ENCODE measurements at regions not wholly inside any gene's neighbourhood (a gene's known extent, or its start where the extent isn't known, plus 50 kb on each side); places are given as distances from the start of the nearest gene placed in this dataset.

GRCh38 chr2:49248506-49248905, 94.2 kb upstream of the FSHR start:
- WGBS (ENCODE audit: insufficient coverage): 100% methylated on average over 1 of the region's 1 CpG
- Histone ChIP-seq H3K9me3 (ENCODE audit: control extremely low read depth in 1 of 3, control insufficient read depth in 2 of 3, insufficient read depth in 1 of 3, low read length in 2 of 3) (no peaks in the 10 kb centered on the region), H3K4me3 (ENCODE audit: control extremely low read depth in 1 of 5, extremely low read depth in 1 of 5, insufficient read depth in 1 of 5, low read depth in 2 of 5, low read length in 4 of 5) (no peak overlapping the region), H3K4me2 (replicated peaks; ENCODE audit: low read depth, low read length, poor library complexity, severe bottlenecking) (no peak overlapping the region), H3K9ac (ENCODE audit: low read length) (no peak overlapping the region), H3K27ac (ENCODE audit: low read length in 2 of 2) (no peak overlapping the region), H2AFZ (ENCODE audit: insufficient read depth, low read depth, low read length, poor library complexity, severe bottlenecking) (no peak overlapping the region), H3K4me1 (ENCODE audit: control insufficient read depth in 2 of 2, insufficient read depth in 2 of 2, low read length in 2 of 2) (no peaks in the 10 kb centered on the region), H3K27me3 (replicated peaks in 1 of 4; ENCODE audit: control extremely low read depth in 1 of 4, control insufficient read depth in 3 of 4, insufficient read depth in 4 of 4, low read length in 3 of 4) (no peaks in the 10 kb centered on the region), H4K20me1 (ENCODE audit: control insufficient read depth, insufficient read depth, low read length, poor library complexity, severe bottlenecking) (no peaks in the 10 kb centered on the region), H3K36me3 (replicated peaks in 1 of 2; ENCODE audit: control extremely low read depth in 1 of 2, control insufficient read depth in 1 of 2, extremely low read depth in 1 of 2, insufficient read depth in 2 of 2, low read length in 1 of 2) (no peaks in the 10 kb centered on the region), H3K79me2 (ENCODE audit: control insufficient read depth, insufficient read depth, low read length) (no peaks in the 10 kb centered on the region)
- Mint-ChIP-seq H3K27me3 (no peaks in the 10 kb centered on the region), H3K4me3 (no peak overlapping the region), H3K9me3 (ENCODE audit: insufficient read depth) (peaks cover 3% of the 10 kb centered on the region), H3K4me1 (no peaks in the 10 kb centered on the region), H3K27ac (no peak overlapping the region)
- ChIA-PET CTCF (no interaction called here), POLR2A (no interaction called here)
- intact Hi-C loops (cut with micrococcal nuclease): no loop called here
- no peak for ATAC-seq (ENCODE audit: low read depth)
- TF ChIP-seq CTCF (IDR thresholded peaks at IDR 0.05): no peak
- no peak for TF ChIP-seq EZH2 (IDR thresholded peaks at IDR 0.05; ENCODE audit: borderline replicate concordance, insufficient read depth, low read depth, low read length, poor library complexity, severe bottlenecking)
- DNase-seq: no peak

GRCh38 chr2:49241991-49242390, 87.7 kb upstream of the FSHR start:
- ChIA-PET POLR2A (no interaction called here), CTCF (no interaction called here)
- H3K9me3 Mint-ChIP-seq (ENCODE audit: insufficient read depth): peaks cover 3% of the 10 kb centered on the region
- H3K27me3 Mint-ChIP-seq: no peaks in the 10 kb centered on the region
- ATAC-seq (ENCODE audit: low read depth) (no peak), DNase-seq (no peak)
- Histone ChIP-seq H2AFZ (ENCODE audit: insufficient read depth, low read depth, low read length, poor library complexity, severe bottlenecking) (no peak overlapping the region), H3K27ac (ENCODE audit: low read length in 2 of 2) (no peak overlapping the region), H3K4me1 (ENCODE audit: control insufficient read depth in 2 of 2, insufficient read depth in 2 of 2, low read length in 2 of 2) (no peaks in the 10 kb centered on the region), H3K9ac (ENCODE audit: low read length) (no peak overlapping the region), H3K79me2 (ENCODE audit: control insufficient read depth, insufficient read depth, low read length) (no peaks in the 10 kb centered on the region), H3K27me3 (replicated peaks in 1 of 4; ENCODE audit: control extremely low read depth in 1 of 4, control insufficient read depth in 3 of 4, insufficient read depth in 4 of 4, low read length in 3 of 4) (no peaks in the 10 kb centered on the region), H3K4me3 (ENCODE audit: control extremely low read depth in 1 of 5, extremely low read depth in 1 of 5, insufficient read depth in 1 of 5, low read depth in 2 of 5, low read length in 4 of 5) (no peak overlapping the region), H3K9me3 (ENCODE audit: control extremely low read depth in 1 of 3, control insufficient read depth in 2 of 3, insufficient read depth in 1 of 3, low read length in 2 of 3) (no peaks in the 10 kb centered on the region), H3K36me3 (replicated peaks in 1 of 2; ENCODE audit: control extremely low read depth in 1 of 2, control insufficient read depth in 1 of 2, extremely low read depth in 1 of 2, insufficient read depth in 2 of 2, low read length in 1 of 2) (no peaks in the 10 kb centered on the region), H4K20me1 (ENCODE audit: control insufficient read depth, insufficient read depth, low read length, poor library complexity, severe bottlenecking) (no peaks in the 10 kb centered on the region), H3K4me2 (replicated peaks; ENCODE audit: low read depth, low read length, poor library complexity, severe bottlenecking) (no peak overlapping the region)
- no peak for TF ChIP-seq EZH2 (IDR thresholded peaks at IDR 0.05; ENCODE audit: borderline replicate concordance, insufficient read depth, low read depth, low read length, poor library complexity, severe bottlenecking)
- no peak for TF ChIP-seq CTCF (IDR thresholded peaks at IDR 0.05)
- H3K27ac Mint-ChIP-seq: no peak overlapping the region
- H3K4me3 Mint-ChIP-seq: no peak overlapping the region
- intact Hi-C loops (cut with micrococcal nuclease): no loop called here
- no peaks in the 10 kb centered on the region for H3K4me1 Mint-ChIP-seq

Data from B cell (primary cell).